HG03135 (cell line): ENCODE measurements at regions not wholly inside any gene's neighbourhood (a gene's known extent, or its start where the extent isn't known, plus 50 kb on each side); places are given as distances from the start of the nearest gene placed in this dataset.

Experiments
- ATAC-seq: cut with Tn5 transposase; IDR thresholded peaks from one replicate; pipeline ENCODE4 v1.9.1; 2021; ENCODE audit warnings: mild to moderate bottlenecking, moderate library complexity; ENCODE audit not compliant: unreplicated experiment

DNA sequence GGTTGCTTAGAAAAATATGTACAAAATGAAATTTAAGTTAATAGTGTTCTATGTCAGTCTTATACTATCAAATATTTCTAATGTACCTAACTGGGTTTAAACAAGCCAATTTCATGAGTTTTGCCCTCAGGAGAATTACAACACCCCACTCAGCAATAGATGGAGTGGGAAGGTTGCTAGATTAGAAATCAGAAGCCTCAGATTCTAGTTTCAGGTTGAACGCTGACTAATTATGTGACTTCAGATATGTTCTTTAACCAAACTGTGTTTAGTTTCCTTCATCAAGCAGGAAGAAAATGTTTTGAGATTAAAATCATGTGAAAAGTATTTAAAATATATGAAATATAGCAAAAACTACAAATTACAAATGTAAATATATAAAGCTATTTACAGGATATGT lies 133.8 kb upstream of the KCNH7 start:
- no peak for ATAC-seq

DNA sequence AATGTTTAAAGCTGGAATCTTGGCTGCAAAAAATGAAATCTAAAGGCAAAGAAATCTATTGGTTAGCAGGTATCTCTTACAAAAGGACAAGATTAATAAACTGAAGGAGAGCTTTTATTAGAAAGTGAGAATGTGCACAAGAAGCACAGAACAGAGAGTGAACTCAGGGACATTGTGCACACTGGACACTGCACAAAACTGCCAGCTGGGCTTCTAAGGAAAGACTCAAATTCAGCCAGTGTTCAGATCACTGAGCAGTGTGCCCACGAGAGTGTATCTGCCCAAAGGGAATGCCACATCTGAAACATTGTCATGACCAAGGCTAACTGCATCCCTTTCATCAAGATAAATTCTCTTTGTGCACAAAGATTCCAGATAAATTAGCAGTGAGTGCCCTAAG lies 129.7 kb upstream of the KCNH7 start:
- no peak for ATAC-seq

GRCh38 chr2:162967811-162968210 lies 129.2 kb upstream of the KCNH7 start:
- ATAC-seq = no peak

GRCh38 chr2:162967147-162967546 lies 128.6 kb upstream of the KCNH7 start:
- ATAC-seq = no peak

DNA sequence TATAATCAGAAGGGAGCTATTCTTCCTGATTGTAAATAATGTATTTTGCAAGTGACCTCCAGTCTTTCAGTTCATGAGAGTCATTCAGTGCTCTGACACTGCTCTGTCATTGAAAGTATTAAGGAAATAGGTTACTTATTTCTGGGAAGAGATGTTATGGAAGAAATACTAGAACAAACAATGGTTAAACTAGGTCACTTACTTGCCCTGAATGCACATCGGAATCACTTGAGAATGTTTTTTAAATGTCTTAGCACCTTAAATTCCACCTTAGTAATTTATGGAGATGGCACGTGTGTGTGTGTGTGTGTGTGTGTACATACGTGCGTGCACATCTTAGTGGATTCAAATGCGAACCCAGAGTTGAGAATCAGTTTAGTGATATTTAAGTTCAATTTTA lies 126.6 kb upstream of the KCNH7 start:
- no peak for ATAC-seq

DNA sequence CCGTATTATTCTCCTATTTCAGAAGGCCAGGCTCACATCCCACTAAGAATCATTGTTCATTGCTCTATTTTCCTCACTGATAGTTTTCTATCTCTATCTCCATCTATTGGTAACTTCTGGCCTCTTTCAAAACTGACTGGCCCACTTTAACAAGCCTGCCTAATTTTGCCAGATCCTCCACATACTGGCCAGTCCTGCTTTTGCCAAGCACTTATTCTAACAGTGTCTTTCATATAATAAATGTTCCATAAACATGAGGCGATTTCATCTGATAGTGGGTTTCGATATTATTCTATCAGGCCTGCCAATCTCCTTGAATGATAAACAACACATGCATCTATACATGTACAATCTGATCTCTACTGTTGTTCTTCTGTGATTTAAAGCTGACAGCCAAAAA lies 125.9 kb upstream of the KCNH7 start:
- no peak for ATAC-seq

DNA sequence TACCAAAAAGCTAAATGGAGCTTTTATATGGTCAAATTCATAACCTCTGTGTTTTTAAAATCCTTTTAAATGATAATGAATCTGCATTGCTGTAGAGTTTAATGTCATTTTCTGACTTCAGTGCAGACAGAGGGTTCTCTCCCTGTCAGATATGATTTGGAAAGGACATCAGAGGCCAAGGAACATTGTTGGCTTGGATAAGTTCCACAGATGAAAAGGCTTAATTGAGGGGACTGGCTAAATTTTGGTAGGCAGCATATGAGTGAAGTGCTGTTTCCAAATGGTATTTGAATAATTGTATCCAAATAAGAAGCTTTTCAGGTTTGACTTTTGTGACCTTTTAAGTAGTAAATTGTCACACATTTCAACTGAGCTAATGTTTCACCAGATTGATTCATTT lies 124.6 kb upstream of the KCNH7 start:
- no peak for ATAC-seq

- no peak for ATAC-seq
These were observed 107.2 kb upstream of the KCNH7 start for GRCh38 chr2:162945785-162946184.

- no peak for ATAC-seq
These were observed 99.8 kb upstream of the KCNH7 start for GRCh38 chr2:162938387-162938786.

GRCh38 chr2:162934191-162934590 lies 95.6 kb upstream of the KCNH7 start:
- no peak for ATAC-seq

- ATAC-seq = no peak
These were observed 93.8 kb upstream of the KCNH7 start for GRCh38 chr2:162932416-162932815.

- no peak for ATAC-seq
These were observed 91.0 kb upstream of the KCNH7 start for GRCh38 chr2:162929571-162929970.

DNA sequence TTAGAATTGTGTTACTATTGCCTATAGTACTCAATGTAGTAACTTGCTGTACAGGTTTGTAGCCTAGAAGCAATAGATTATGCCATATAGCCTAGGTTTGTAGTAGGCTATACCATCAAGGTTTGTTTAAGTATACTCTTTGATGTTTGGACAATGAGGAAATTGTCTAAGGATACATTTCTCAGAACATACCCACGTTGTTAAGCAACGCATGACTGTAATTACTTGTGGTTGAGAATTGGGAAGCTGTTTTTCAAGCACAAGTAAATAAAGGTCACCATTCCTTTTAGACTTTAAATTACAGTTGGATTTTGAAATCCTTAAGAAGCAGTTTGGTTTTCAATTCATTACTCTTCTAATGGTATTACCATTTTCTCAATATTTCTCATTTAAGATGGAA lies 89.8 kb upstream of the KCNH7 start:
- no peak for ATAC-seq

- ATAC-seq = no peak
These were observed 88.3 kb upstream of the KCNH7 start for GRCh38 chr2:162926907-162927306.

- ATAC-seq = no peak
These were observed 87.9 kb upstream of the KCNH7 start for GRCh38 chr2:162926501-162926900.

DNA sequence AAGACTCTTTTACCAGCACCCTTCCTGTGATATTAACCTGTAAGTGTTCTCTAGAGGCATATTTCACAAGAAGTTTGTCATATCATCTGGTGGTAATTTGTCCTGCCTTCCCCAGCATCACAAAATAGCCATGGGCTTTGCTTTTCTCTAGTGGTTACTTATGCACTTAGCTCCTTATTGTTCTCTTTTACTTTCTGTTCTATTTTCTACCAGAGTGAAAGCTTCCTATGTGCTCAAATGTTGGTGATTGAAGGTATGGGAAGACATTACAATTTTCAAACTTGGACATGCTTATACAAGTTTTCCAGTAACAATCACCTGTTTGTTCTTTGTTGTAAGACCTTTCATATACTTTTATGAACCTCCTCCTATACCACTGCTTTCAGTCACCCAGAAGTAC lies 87.0 kb upstream of the KCNH7 start:
- ATAC-seq = no peak

- no peak for ATAC-seq
These were observed 80.5 kb upstream of the KCNH7 start for GRCh38 chr2:162919111-162919510.

DNA sequence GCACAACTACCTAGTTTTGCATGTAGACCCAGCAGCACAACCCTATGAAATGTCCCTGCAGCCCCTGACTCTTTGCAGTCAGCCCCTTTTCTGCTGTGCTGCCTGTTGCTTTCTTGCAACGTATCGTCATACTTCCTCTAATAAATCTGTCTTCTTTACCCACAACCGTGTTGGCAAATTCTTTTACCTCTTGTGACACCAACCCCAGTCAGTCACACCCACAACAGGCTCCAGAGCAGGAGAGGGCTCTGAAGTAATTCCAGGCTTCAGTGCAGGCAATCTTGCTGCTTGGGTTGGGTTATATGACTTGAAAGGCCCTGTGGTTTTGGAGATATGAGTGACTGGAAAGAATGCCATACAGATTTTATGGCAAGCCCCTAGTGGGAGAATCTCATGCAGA lies 79.1 kb upstream of the KCNH7 start:
- no peak for ATAC-seq

DNA sequence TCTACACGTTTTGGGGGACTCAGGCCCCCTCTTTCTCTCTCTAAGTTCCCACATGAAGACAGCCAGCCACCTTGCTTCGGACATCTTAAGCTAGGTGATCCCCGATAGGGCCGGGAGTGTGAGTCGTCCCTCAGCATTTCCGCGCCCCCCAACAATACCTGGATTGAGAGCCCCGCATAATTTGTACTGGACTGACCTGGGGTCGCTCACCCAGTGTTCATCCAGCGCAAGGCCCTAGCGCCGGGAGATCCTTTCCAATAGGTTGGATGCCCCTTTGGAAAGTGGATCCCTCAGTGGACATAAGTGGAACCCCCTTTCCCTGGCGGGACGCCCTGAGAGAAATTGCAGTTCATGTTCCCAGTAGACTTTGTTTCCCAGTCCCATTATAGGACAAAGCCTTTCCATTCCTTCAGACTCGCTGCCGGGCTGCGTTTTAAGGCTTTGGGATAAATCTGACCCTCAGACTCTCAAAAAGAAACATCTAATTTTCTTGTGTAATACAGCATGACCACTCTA lies 77.8 kb upstream of the KCNH7 start:
- no peak for ATAC-seq

DNA sequence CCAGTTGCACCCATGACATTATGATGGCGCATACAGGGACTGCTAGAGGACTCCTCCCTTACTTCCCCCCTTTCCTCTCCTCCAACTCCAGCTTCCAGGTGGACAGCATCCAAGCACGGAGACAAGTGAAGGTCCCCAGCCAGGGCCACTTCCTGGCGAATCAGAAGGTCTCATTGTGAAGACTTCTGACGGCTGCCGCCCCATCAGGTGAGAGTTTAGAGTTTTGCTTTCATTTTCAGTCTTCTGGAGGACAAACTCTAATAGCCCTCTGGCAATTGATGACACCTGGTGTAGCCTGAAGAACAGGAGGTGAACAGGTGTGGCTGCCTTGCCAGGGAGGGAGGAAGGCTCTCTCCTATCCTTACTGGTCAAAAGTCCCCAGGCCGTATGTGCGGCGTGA lies 77.3 kb upstream of the KCNH7 start:
- ATAC-seq = no peak

DNA sequence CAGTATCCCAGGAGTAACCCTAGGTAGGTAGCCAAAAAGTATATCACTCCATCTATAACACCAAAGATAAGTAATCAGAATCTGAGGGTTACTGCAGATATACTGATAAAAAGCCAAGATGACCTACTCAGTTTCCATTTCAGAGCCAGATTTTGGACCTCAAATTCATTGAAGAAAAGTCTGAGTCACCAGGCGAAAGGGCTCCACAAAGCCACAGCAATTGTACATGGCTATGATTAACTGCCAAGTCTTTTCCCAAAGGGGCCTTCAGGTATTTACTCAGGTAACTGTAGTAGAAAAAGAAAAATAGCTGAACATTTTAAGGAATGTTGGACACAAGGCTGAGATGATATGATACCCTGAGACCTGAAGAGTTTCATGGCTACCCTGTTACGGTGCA lies 75.6 kb upstream of the KCNH7 start:
- ATAC-seq = no peak

- ATAC-seq = no peak
These were observed 74.2 kb upstream of the KCNH7 start for GRCh38 chr2:162912787-162913186.

DNA sequence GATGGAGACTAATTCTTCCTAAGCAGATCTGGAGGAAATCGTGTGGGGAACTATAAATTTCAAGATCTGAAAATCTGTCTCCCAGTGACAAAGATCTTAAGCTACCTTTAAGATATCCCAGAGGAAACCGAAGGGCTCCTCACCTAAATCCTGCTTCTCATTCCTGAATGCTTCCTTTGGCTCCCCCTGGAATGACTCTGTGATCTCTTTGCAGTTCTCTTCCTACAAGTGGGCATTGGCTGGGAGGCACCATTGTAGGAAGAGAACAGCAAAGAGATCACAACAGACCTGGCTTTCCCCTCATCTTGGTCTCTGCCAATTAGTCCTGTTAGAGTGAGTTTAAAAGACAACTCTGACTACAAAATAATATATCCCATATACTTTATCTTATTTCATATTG lies 70.0 kb upstream of the KCNH7 start:
- no peak for ATAC-seq
